ENCODE measurements at regions not wholly inside any gene's neighbourhood (a gene's known extent, or its start where the extent isn't known, plus 50 kb on each side); places are given as distances from the start of the nearest gene placed in this dataset.

- Mint-ChIP-seq H3K9me3 (peaks cover 14% of the 10 kb centered on the region), H3K27ac (no peak overlapping the region), H3K4me3 (no peak overlapping the region), H3K27me3 (ENCODE audit: low read depth) (peaks cover 12% of the 10 kb centered on the region), H3K36me3 (no peaks in the 10 kb centered on the region), H3K4me1 (peaks cover 13% of the 10 kb centered on the region)
- DNase-seq (ENCODE audit: low spot score in 2 of 2, unreplicated experiment in 2 of 2) = no peak
- TF ChIP-seq CTCF (IDR thresholded peaks at IDR 0.05; ENCODE audit: unreplicated experiment) = no peak
Measured at GRCh38 chr16:66045626-66046025, 320.9 kb upstream of the CDH5 start.

GRCh38 chr16:66044556-66044955, 321.9 kb upstream of the CDH5 start:
- Mint-ChIP-seq H3K36me3 (no peaks in the 10 kb centered on the region), H3K4me1 (peaks cover 13% of the 10 kb centered on the region), H3K27me3 (ENCODE audit: low read depth) (peaks cover 15% of the 10 kb centered on the region), H3K4me3 (no peak overlapping the region), H3K27ac (peak overlapping the region; percentile 14), H3K9me3 (peaks cover 14% of the 10 kb centered on the region)
- DNase-seq (ENCODE audit: low spot score in 2 of 2, unreplicated experiment in 2 of 2) = no peak
- no peak for TF ChIP-seq CTCF (IDR thresholded peaks at IDR 0.05; ENCODE audit: unreplicated experiment)

GRCh38 chr16:66044089-66044488, 322.4 kb upstream of the CDH5 start:
- Mint-ChIP-seq H3K9me3 (peaks cover 14% of the 10 kb centered on the region), H3K27ac (peak overlapping the region; percentile 14), H3K36me3 (no peaks in the 10 kb centered on the region), H3K4me3 (no peak overlapping the region), H3K4me1 (peaks cover 13% of the 10 kb centered on the region), H3K27me3 (ENCODE audit: low read depth) (peaks cover 15% of the 10 kb centered on the region)
- no peak for TF ChIP-seq CTCF (IDR thresholded peaks at IDR 0.05; ENCODE audit: unreplicated experiment)
- no peak for DNase-seq (ENCODE audit: low spot score in 2 of 2, unreplicated experiment in 2 of 2)

GRCh38 chr16:66043326-66043725, 323.2 kb upstream of the CDH5 start:
- H3K27me3 Mint-ChIP-seq (ENCODE audit: low read depth) = peaks cover 15% of the 10 kb centered on the region
- DNase-seq (ENCODE audit: low spot score in 2 of 2, unreplicated experiment in 2 of 2) = no peak
- H3K4me3 Mint-ChIP-seq = no peak overlapping the region
- no peak overlapping the region for H3K27ac Mint-ChIP-seq
- H3K4me1 Mint-ChIP-seq = peaks cover 13% of the 10 kb centered on the region
- no peaks in the 10 kb centered on the region for H3K36me3 Mint-ChIP-seq
- peaks cover 8% of the 10 kb centered on the region for H3K9me3 Mint-ChIP-seq
- no peak for TF ChIP-seq CTCF (IDR thresholded peaks at IDR 0.05; ENCODE audit: unreplicated experiment)

- H3K27me3 Mint-ChIP-seq (ENCODE audit: low read depth) = peaks cover 15% of the 10 kb centered on the region
- H3K4me3 Mint-ChIP-seq = no peak overlapping the region
Measured at GRCh38 chr16:66042341-66042740, 324.1 kb upstream of the CDH5 start.

More at GRCh38 chr16:66042341-66042740, 324.1 kb upstream of the CDH5 start:
- Mint-ChIP-seq H3K36me3 (no peaks in the 10 kb centered on the region), H3K9me3 (peaks cover 4% of the 10 kb centered on the region), H3K4me1 (peaks cover 13% of the 10 kb centered on the region), H3K27ac (no peak overlapping the region)
- TF ChIP-seq CTCF (IDR thresholded peaks at IDR 0.05; ENCODE audit: unreplicated experiment) = no peak
- DNase-seq (ENCODE audit: low spot score in 2 of 2, unreplicated experiment in 2 of 2) = no peak

Measured in mesothelial cell of epicardium (in vitro differentiated cells).